GM12878 (cell line): ENCODE measurements at regions not wholly inside any gene's neighbourhood (a gene's known extent, or its start where the extent isn't known, plus 50 kb on each side); places are given as distances from the start of the nearest gene placed in this dataset.

Source experiments
- CREB1 ChIP-seq: IDR thresholded peaks from 2 replicates; pipeline ENCODE4 v1.6.1; 2012; ENCODE audit warnings: low read depth, mild to moderate bottlenecking, inconsistent platforms
- KDM1A ChIP-seq: fragments of 200-600 bp; sonication (generic); IDR thresholded peaks from 2 replicates; pipeline ENCODE4 v1.6.1; 2016; ENCODE audit warnings: borderline replicate concordance
- MYC ChIP-seq: IDR thresholded peaks from 2 replicates; pipeline ENCODE4 v1.6.1; 2011; ENCODE audit warnings: mild to moderate bottlenecking, low read length, moderate library complexity, inconsistent platforms; ENCODE audit not compliant: insufficient read depth, insufficient replicate concordance, insufficient read length, severe bottlenecking
- POLR2A ChIP-seq: IDR thresholded peaks from 2 replicates; pipeline ENCODE4 v1.6.1; 2011; ENCODE audit warnings: low read depth, mild to moderate bottlenecking, low read length
- SMAD1 ChIP-seq: fragments of 450-650 bp; IDR thresholded peaks from 2 replicates; pipeline ENCODE4 v1.6.1; 2018; ENCODE audit warnings: mild to moderate bottlenecking, low read depth; ENCODE audit not compliant: partially characterized antibody
- ZNF274 ChIP-seq: IDR thresholded peaks from one replicate; pipeline ENCODE4 v1.8.0; 2011; ENCODE audit not compliant: insufficient read length, insufficient read depth
- TF ChIP-seq, protein P1 (sequence below), 3 experiments: IDR thresholded peaks in 2 of 3; conservative IDR thresholded peaks in 1 of 3; 2 replicates each; pipeline ENCODE4 v1.5.1; 2011; ENCODE audit warnings: low read depth in 3 of 3, low read length in 3 of 3, mild to moderate bottlenecking in 3 of 3, control low read depth in 2 of 3, moderate library complexity in 2 of 3, inconsistent platforms in 1 of 3, mixed read lengths in 1 of 3; ENCODE audit not compliant: control insufficient read depth in 2 of 3, insufficient read depth in 1 of 3; ENCODE audit errors: extremely low read depth in 1 of 3
- TF ChIP-seq, protein P2 (sequence below): IDR thresholded peaks from 2 replicates; pipeline ENCODE4 v1.6.1; 2011; ENCODE audit warnings: low read depth, low read length, improper control_type of control experiment, borderline replicate concordance

DNA sequence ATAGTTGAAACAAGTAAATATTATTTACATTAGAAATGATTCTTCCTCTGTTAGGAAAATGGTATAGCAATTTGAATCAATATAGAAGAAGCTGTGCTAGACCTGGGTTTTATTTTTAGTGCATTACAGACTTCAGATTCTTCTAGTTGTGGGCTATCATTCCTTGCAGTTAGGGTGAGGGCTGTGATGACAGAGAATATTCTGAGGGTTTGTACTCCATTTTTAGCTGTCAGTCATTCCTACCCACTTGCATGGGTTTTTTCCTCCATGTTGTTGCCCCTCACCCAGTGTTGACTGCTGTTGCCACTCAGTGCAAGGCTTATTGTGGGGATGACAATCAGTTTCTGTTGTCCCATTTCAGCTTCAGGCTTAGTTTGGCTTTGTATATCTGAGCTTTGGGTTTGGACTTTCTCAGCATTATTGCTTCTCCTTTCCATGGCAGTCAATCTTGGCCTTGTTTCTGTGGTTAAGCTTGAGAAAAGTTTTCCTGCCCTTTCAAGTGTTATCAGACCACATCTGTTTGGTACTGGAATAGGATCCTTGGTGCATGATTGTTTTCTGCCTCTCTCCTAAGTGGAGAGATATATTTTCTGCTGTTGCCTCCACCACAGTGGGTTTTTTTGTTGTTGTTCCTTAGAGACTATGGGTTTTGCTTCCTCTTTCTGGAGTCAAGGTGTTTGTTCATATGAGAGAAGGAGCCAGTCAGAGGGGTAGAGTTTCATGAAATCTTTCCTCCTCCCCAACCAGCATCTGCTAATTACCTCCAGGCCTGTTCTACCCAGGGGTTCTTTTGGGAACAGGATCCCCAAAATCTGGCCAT, 312.7 kb upstream of the CWC22 start:
- TF ChIP-seq, protein P1, sequence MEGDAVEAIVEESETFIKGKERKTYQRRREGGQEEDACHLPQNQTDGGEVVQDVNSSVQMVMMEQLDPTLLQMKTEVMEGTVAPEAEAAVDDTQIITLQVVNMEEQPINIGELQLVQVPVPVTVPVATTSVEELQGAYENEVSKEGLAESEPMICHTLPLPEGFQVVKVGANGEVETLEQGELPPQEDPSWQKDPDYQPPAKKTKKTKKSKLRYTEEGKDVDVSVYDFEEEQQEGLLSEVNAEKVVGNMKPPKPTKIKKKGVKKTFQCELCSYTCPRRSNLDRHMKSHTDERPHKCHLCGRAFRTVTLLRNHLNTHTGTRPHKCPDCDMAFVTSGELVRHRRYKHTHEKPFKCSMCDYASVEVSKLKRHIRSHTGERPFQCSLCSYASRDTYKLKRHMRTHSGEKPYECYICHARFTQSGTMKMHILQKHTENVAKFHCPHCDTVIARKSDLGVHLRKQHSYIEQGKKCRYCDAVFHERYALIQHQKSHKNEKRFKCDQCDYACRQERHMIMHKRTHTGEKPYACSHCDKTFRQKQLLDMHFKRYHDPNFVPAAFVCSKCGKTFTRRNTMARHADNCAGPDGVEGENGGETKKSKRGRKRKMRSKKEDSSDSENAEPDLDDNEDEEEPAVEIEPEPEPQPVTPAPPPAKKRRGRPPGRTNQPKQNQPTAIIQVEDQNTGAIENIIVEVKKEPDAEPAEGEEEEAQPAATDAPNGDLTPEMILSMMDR (IDR thresholded peaks at IDR 0.05 in 2 of 3, conservative IDR thresholded peaks at IDR 0.05 in 1 of 3; ENCODE audit: control insufficient read depth in 2 of 3, extremely low read depth in 1 of 3, insufficient read depth in 1 of 3, low read depth in 3 of 3, low read length in 3 of 3), result no peak
- TF ChIP-seq POLR2A, result no peak
- no peak for TF ChIP-seq MYC
- no peak for TF ChIP-seq ZNF274
- no peak for TF ChIP-seq CREB1
- TF ChIP-seq KDM1A, result no peak
- TF ChIP-seq SMAD1, result no peak
- TF ChIP-seq, protein P2, sequence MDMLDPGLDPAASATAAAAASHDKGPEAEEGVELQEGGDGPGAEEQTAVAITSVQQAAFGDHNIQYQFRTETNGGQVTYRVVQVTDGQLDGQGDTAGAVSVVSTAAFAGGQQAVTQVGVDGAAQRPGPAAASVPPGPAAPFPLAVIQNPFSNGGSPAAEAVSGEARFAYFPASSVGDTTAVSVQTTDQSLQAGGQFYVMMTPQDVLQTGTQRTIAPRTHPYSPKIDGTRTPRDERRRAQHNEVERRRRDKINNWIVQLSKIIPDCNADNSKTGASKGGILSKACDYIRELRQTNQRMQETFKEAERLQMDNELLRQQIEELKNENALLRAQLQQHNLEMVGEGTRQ, result no peak
